ENCODE measurements at regions not wholly inside any gene's neighbourhood (a gene's known extent, or its start where the extent isn't known, plus 50 kb on each side); places are given as distances from the start of the nearest gene placed in this dataset.

GRCh38 chr13:36763126-36763722 is 55.8 kb upstream of the RFXAP start:
- no peak for TF ChIP-seq CTCF (IDR thresholded peaks at IDR 0.05; ENCODE audit: low read depth, low read length, missing control alignments)
- in situ Hi-C loops (cut with HindIII; ENCODE audit: low sequenced_read_pairs) = no loop called here

DNA sequence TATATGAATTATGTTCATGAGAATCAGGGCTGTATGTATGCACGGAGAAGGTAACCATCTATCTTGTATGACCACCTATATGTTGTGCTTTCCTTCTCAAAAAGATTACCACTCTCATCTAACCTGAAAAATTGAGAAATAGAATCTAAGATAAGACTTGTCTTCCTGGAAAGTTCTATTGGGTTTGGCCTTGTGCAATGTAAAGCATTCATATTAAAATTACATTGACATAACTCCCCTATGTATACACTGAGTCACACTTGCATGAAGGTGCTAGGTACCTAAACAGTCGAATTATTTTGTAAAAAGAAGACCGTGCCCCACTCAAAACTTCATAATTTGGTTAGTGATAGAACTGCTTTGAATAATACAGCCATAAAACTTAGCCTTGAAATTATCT is 54.5 kb upstream of the RFXAP start:
- in situ Hi-C loops (cut with HindIII; ENCODE audit: low sequenced_read_pairs) = no loop called here
- TF ChIP-seq CTCF (IDR thresholded peaks at IDR 0.05; ENCODE audit: low read depth, low read length, missing control alignments) = no peak
- H3K4me3 ChIP-seq (ENCODE audit: low read depth, low read length) = no peak overlapping the region
- no peak for DNase-seq (ENCODE audit: low read depth)

More at GRCh38 chr13:36763126-36763722, 55.8 kb upstream of the RFXAP start:
- no peak overlapping the region for H3K4me3 ChIP-seq (ENCODE audit: low read depth, low read length)
- DNase-seq (ENCODE audit: low read depth) = no peak

DNA sequence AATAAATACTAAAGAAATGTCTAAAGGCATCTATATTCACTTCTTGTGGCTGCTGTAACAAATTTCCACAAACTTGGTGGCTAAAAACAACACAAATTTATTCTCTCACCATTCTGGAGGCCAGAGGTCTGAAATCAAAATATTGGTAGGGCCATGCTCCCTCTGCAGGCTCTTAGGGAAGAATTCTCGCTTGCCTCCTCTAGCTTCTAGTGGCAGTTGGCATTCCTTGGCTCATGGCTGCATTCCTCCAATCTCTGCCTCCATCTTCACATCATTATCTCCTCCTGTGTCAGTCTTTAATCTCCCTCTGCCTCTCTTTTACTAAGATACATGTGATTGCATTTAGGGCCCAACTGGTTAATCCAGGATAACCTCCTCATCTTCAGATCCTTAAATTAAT is 54.1 kb upstream of the RFXAP start:
- no peak for DNase-seq (ENCODE audit: low read depth)
- H3K4me3 ChIP-seq (ENCODE audit: low read depth, low read length) = no peak overlapping the region
- TF ChIP-seq CTCF (IDR thresholded peaks at IDR 0.05; ENCODE audit: low read depth, low read length, missing control alignments) = no peak
- in situ Hi-C loops (cut with HindIII; ENCODE audit: low sequenced_read_pairs) = no loop called here

GRCh38 chr13:36766295-36766694 is 52.7 kb upstream of the RFXAP start:
- TF ChIP-seq CTCF (IDR thresholded peaks at IDR 0.05; ENCODE audit: low read depth, low read length, missing control alignments) = no peak
- H3K4me3 ChIP-seq (ENCODE audit: low read depth, low read length) = no peak overlapping the region
- DNase-seq (ENCODE audit: low read depth) = peak; percentile 48
- in situ Hi-C loops (cut with HindIII; ENCODE audit: low sequenced_read_pairs) = no loop called here

DNA sequence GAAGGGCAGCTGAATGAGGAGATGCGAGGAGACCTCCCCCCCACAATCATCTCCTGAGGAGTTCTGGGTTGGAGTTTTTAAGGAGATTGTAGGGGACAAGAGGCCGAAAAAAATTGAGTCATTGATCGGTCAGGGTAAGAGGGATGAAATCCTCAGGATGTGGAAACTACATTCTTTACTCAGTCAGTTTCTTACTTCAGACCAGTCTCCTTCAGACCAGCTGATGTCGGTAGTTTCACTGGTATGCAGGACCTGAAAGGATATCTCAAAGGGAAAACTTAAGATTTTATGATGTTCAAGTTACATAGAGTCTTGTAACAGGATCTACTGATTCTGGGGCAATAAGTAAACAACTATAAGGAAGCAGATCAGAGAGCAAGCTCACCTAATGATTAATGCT is 51.7 kb upstream of the RFXAP start:
- H3K4me3 ChIP-seq (ENCODE audit: low read depth, low read length) = no peak overlapping the region
- no peak for DNase-seq (ENCODE audit: low read depth)
- TF ChIP-seq CTCF (IDR thresholded peaks at IDR 0.05; ENCODE audit: low read depth, low read length, missing control alignments) = no peak
- in situ Hi-C loops (cut with HindIII; ENCODE audit: low sequenced_read_pairs) = no loop called here

GRCh38 chr13:36769126-36769525 is 49.9 kb upstream of the RFXAP start:
- no peak for TF ChIP-seq CTCF (IDR thresholded peaks at IDR 0.05; ENCODE audit: low read depth, low read length, missing control alignments)
- in situ Hi-C loops (cut with HindIII; ENCODE audit: low sequenced_read_pairs) = no loop called here
- no peak for DNase-seq (ENCODE audit: low read depth)
- no peak overlapping the region for H3K4me3 ChIP-seq (ENCODE audit: low read depth, low read length)

Data from astrocyte of the cerebellum (primary cell).